ENCODE measurements at regions not wholly inside any gene's neighbourhood (a gene's known extent, or its start where the extent isn't known, plus 50 kb on each side); places are given as distances from the start of the nearest gene placed in this dataset.

GRCh38 chr20:6614836-6615235 is 152.7 kb upstream of the BMP2 start:
- DNase-seq (ENCODE audit: low spot score) = no peak

GRCh38 chr20:6613280-6613861 is 154.1 kb upstream of the BMP2 start:
- DNase-seq (ENCODE audit: low spot score) = no peak

- DNase-seq (ENCODE audit: low spot score) = no peak
These were observed 154.9 kb upstream of the BMP2 start for GRCh38 chr20:6612606-6612923.

GRCh38 chr20:6611911-6612605 is 155.4 kb upstream of the BMP2 start:
- DNase-seq (ENCODE audit: low spot score) = no peak

- DNase-seq (ENCODE audit: low spot score) = no peak
These were observed 160.8 kb upstream of the BMP2 start for GRCh38 chr20:6606651-6607050.

GRCh38 chr20:6605055-6605935 is 162.2 kb upstream of the BMP2 start:
- no peak for DNase-seq (ENCODE audit: low spot score)

- no peak for DNase-seq (ENCODE audit: low spot score)
These were observed 163.3 kb upstream of the BMP2 start for GRCh38 chr20:6604179-6604578.

GRCh38 chr20:6599876-6600735 is 167.4 kb upstream of the BMP2 start:
- no peak for DNase-seq (ENCODE audit: low spot score)

- DNase-seq (ENCODE audit: low spot score) = no peak
These were observed 171.8 kb upstream of the BMP2 start for GRCh38 chr20:6595704-6596103.

- no peak for DNase-seq (ENCODE audit: low spot score)
These were observed 176.4 kb upstream of the BMP2 start for GRCh38 chr20:6590891-6591637.

GRCh38 chr20:6588296-6588695 is 179.2 kb upstream of the BMP2 start:
- DNase-seq (ENCODE audit: low spot score) = peak; percentile 62

GRCh38 chr20:6583134-6583738 is 184.2 kb upstream of the BMP2 start:
- DNase-seq (ENCODE audit: low spot score) = peak; percentile 67

- DNase-seq (ENCODE audit: low spot score) = no peak
These were observed 185.0 kb upstream of the BMP2 start for GRCh38 chr20:6582449-6582848.

- no peak for DNase-seq (ENCODE audit: low spot score)
These were observed 187.0 kb upstream of the BMP2 start for GRCh38 chr20:6580486-6580885.

- no peak for DNase-seq (ENCODE audit: low spot score)
These were observed 187.7 kb upstream of the BMP2 start for GRCh38 chr20:6579824-6580223.

- no peak for DNase-seq (ENCODE audit: low spot score)
These were observed 188.1 kb upstream of the BMP2 start for GRCh38 chr20:6579417-6579816.

GRCh38 chr20:6577451-6577850 is 190.0 kb upstream of the BMP2 start:
- no peak for DNase-seq (ENCODE audit: low spot score)

- DNase-seq (ENCODE audit: low spot score) = no peak
These were observed 190.8 kb upstream of the BMP2 start for GRCh38 chr20:6576726-6577125.

GRCh38 chr20:6575912-6576401 is 191.5 kb upstream of the BMP2 start:
- peak; percentile 84 for DNase-seq (ENCODE audit: low spot score)

GRCh38 chr20:6566821-6567220 is 200.7 kb upstream of the BMP2 start:
- no peak for DNase-seq (ENCODE audit: low spot score)

- DNase-seq (ENCODE audit: low spot score) = no peak
These were observed 205.4 kb upstream of the BMP2 start for GRCh38 chr20:6562111-6562510.

Data from hematopoietic multipotent progenitor cell treated with erythropoietin and hydrocortisone succinate and interleukin-3 and kit ligand, for 15 days (in vitro differentiated cells).